Colonic mucosa (tissue), 4 donors: ENCODE measurements at regions not wholly inside any gene's neighbourhood (a gene's known extent, or its start where the extent isn't known, plus 50 kb on each side); places are given as distances from the start of the nearest gene placed in this dataset.

ENCODE experiments used
- DNase-seq: peaks from one replicate; pipeline ENCODE4 v3.0.0-alpha.2; 2020
- H3K27ac ChIP-seq: fragments of 200-600 bp; one replicate; pipeline ENCODE4 v1.8.0; 2021
- H3K27me3 ChIP-seq: fragments of 200-600 bp; one replicate; pipeline ENCODE4 v1.8.0; 2021
- H3K36me3 ChIP-seq: fragments of 200-600 bp; one replicate; pipeline ENCODE4 v1.8.0; 2021
- H3K4me1 ChIP-seq: fragments of 200-600 bp; one replicate; pipeline ENCODE4 v1.8.0; 2021; ENCODE audit warnings: mild to moderate bottlenecking
- H3K4me3 ChIP-seq: fragments of 200-600 bp; one replicate; pipeline ENCODE4 v1.8.0; 2021
- H3K9ac ChIP-seq, 2 donors: one replicate each; pipeline ENCODE4 v1.7.0; 2013; ENCODE audit warnings: control low read depth in 2 of 2, low read depth in 2 of 2, low read length in 2 of 2
- H3K9me3 ChIP-seq: fragments of 200-600 bp; one replicate; pipeline ENCODE4 v1.8.0; 2021
- CTCF ChIP-seq: fragments of 200-600 bp; IDR thresholded peaks from one replicate; pipeline ENCODE4 v1.8.0; 2022; ENCODE audit warnings: antibody characterized with exemption, mild to moderate bottlenecking
- intact Hi-C: fragments of 100-400 bp; cut with DNase I; formaldehyde crosslinking; loops from one replicate; pipeline ENCODE4 v1.14.1; 2022
- donor health status: healthy.
- donor health status: DM: no; HTN: no; CAD: no.
- donor health status: DM: no; HTN: no; CAD: no.

- Histone ChIP-seq H3K9ac (no peak overlapping the region), H3K36me3 (no peaks in the 10 kb centered on the region), H3K4me1 (no peaks in the 10 kb centered on the region), H3K9me3 (no peaks in the 10 kb centered on the region), H3K4me3 (no peak overlapping the region), H3K27ac (no peak overlapping the region), H3K27me3 (no peaks in the 10 kb centered on the region)
- DNase-seq, result no peak
- no peak for TF ChIP-seq CTCF
- intact Hi-C loops, result no loop called here
Measured at GRCh38 chr1:43039228-43040055, 80.8 kb upstream of the SLC2A1 start.

- Histone ChIP-seq H3K9ac (no peak overlapping the region), H3K9me3 (no peaks in the 10 kb centered on the region), H3K36me3 (no peaks in the 10 kb centered on the region), H3K27ac (no peak overlapping the region), H3K27me3 (no peaks in the 10 kb centered on the region), H3K4me3 (no peak overlapping the region), H3K4me1 (no peaks in the 10 kb centered on the region)
- no peak for DNase-seq
- TF ChIP-seq CTCF, result no peak
- intact Hi-C loops, result no loop called here
Measured at GRCh38 chr1:43038232-43038935, 79.7 kb upstream of the SLC2A1 start.

GRCh38 chr1:43037466-43037865, 78.8 kb upstream of the SLC2A1 start:
- DNase-seq, result no peak
- no peak overlapping the region for H3K9ac ChIP-seq
- intact Hi-C loops, result no loop called here
- H3K27me3 ChIP-seq, result no peaks in the 10 kb centered on the region
- no peak for TF ChIP-seq CTCF
- H3K36me3 ChIP-seq, result no peaks in the 10 kb centered on the region
- H3K9me3 ChIP-seq, result no peaks in the 10 kb centered on the region
- H3K27ac ChIP-seq, result no peak overlapping the region
- no peak overlapping the region for H3K4me3 ChIP-seq
- no peaks in the 10 kb centered on the region for H3K4me1 ChIP-seq

- Histone ChIP-seq H3K9ac (no peak overlapping the region), H3K27ac (no peak overlapping the region), H3K27me3 (no peaks in the 10 kb centered on the region), H3K9me3 (no peaks in the 10 kb centered on the region), H3K4me3 (no peak overlapping the region), H3K4me1 (no peaks in the 10 kb centered on the region), H3K36me3 (no peaks in the 10 kb centered on the region)
- TF ChIP-seq CTCF, result no peak
- intact Hi-C loops, result no loop called here
- DNase-seq, result no peak
Measured at GRCh38 chr1:43036932-43037331, 78.3 kb upstream of the SLC2A1 start.

GRCh38 chr1:43035821-43036741, 77.4 kb upstream of the SLC2A1 start:
- no peak overlapping the region for H3K4me3 ChIP-seq
- no peak overlapping the region for H3K9ac ChIP-seq
- TF ChIP-seq CTCF, result no peak
- H3K9me3 ChIP-seq, result no peaks in the 10 kb centered on the region
- H3K27ac ChIP-seq, result no peak overlapping the region
- H3K36me3 ChIP-seq, result no peaks in the 10 kb centered on the region
- no peaks in the 10 kb centered on the region for H3K4me1 ChIP-seq
- no peak for DNase-seq
- H3K27me3 ChIP-seq, result no peaks in the 10 kb centered on the region
- intact Hi-C loops, result no loop called here
